ENCODE measurements at regions not wholly inside any gene's neighbourhood (a gene's known extent, or its start where the extent isn't known, plus 50 kb on each side); places are given as distances from the start of the nearest gene placed in this dataset.

DNA sequence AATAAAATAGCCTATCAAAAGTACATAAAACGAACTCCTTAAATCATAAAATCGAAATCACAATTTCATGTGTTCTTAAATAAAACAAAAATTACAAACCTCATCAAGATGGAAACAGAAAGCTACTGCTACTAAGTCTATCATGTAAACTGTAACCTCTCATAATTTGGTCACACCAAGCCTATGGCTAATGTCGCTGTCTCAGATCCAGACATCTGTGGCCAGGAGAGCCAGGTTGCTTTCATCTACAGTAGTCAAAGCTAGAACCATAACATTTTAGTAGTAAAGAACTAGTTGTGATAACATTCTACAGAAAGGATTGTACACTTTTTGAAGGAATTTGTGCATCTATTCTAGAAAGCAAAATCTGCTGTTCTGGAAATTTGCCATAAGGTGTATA is 197.4 kb upstream of the MBNL1 start:
- TF ChIP-seq CEBPB (IDR thresholded peaks at IDR 0.05; ENCODE audit: low read depth) (no peak), POLR2A (IDR thresholded peaks at IDR 0.05; ENCODE audit: borderline replicate concordance, extremely low read depth, insufficient read depth, insufficient read length) (no peak), SRF (IDR thresholded peaks at IDR 0.05; ENCODE audit: low read depth) (no peak)
- TF ChIP-seq, protein P1, sequence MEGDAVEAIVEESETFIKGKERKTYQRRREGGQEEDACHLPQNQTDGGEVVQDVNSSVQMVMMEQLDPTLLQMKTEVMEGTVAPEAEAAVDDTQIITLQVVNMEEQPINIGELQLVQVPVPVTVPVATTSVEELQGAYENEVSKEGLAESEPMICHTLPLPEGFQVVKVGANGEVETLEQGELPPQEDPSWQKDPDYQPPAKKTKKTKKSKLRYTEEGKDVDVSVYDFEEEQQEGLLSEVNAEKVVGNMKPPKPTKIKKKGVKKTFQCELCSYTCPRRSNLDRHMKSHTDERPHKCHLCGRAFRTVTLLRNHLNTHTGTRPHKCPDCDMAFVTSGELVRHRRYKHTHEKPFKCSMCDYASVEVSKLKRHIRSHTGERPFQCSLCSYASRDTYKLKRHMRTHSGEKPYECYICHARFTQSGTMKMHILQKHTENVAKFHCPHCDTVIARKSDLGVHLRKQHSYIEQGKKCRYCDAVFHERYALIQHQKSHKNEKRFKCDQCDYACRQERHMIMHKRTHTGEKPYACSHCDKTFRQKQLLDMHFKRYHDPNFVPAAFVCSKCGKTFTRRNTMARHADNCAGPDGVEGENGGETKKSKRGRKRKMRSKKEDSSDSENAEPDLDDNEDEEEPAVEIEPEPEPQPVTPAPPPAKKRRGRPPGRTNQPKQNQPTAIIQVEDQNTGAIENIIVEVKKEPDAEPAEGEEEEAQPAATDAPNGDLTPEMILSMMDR (IDR thresholded peaks at IDR 0.05 in 2 of 3, conservative IDR thresholded peaks at IDR 0.05 in 1 of 3; ENCODE audit: borderline replicate concordance in 1 of 3, insufficient read depth in 1 of 3, low read depth in 2 of 3, low read length in 2 of 3), result no peak

All from HCT116 (cell line).